OCI-LY3 (cell line): ENCODE measurements at regions not wholly inside any gene's neighbourhood (a gene's known extent, or its start where the extent isn't known, plus 50 kb on each side); places are given as distances from the start of the nearest gene placed in this dataset.
"Not testable (repeated sequence)": the region's sequence is repeated elsewhere in the genome, so short reads cannot be mapped to it uniquely, and the experiment has no call there.

Experiments
- H2AFZ ChIP-seq: fragments of 200-600, 300-600 bp; shearing (Covaris generic); 2 replicates; pipeline ENCODE4 v1.6.0; 2014; ENCODE audit warnings: antibody characterized with exemption, low read depth, low read length
- H3K27ac ChIP-seq: fragments of 200-600, 300-600 bp; sonication (generic); 2 replicates; pipeline ENCODE4 v1.5.1; 2014; ENCODE audit warnings: mild to moderate bottlenecking, low read length, moderate library complexity, mixed read lengths
- H3K27me3 ChIP-seq: fragments of 200-600, 300-600 bp; sonication (generic); 2 replicates; pipeline ENCODE4 v1.6.1; 2014; ENCODE audit warnings: low read depth, low read length, mixed read lengths
- H3K36me3 ChIP-seq: fragments of 200-600, 300-600 bp; sonication (generic); replicated peaks from 2 replicates; pipeline ENCODE3; 2014; ENCODE audit warnings: low read depth, low read length, mixed read lengths
- H3K4me1 ChIP-seq: fragments of 300-600, 200-600 bp; sonication (generic); 2 replicates; pipeline ENCODE4 v1.6.1; 2014; ENCODE audit warnings: low read length, mixed read lengths
- H3K4me2 ChIP-seq: fragments of 200-600, 300-600 bp; sonication (generic); 2 replicates; pipeline ENCODE4 v1.6.1; 2014; ENCODE audit warnings: low read length, mixed read lengths
- H3K4me3 ChIP-seq: fragments of 300-600, 200-600 bp; sonication (generic); 2 replicates; pipeline ENCODE4 v1.5.1; 2014; ENCODE audit warnings: antibody characterized with exemption, mild to moderate bottlenecking, low read length, moderate library complexity
- H3K79me2 ChIP-seq: fragments of 300-600, 200-600 bp; shearing (Covaris generic); 2 replicates; pipeline ENCODE4 v1.6.1; 2014; ENCODE audit warnings: mild to moderate bottlenecking, low read length, mixed read lengths
- H3K9ac ChIP-seq: fragments of 300-600, 200-600 bp; shearing (Covaris generic); 2 replicates; pipeline ENCODE4 v1.6.0; 2014; ENCODE audit warnings: mild to moderate bottlenecking, low read length, moderate library complexity
- H3K9me3 ChIP-seq: fragments of 200-600, 300-600 bp; shearing (Covaris generic); 2 replicates; pipeline ENCODE4 v1.6.1; 2014; ENCODE audit warnings: low read length, mixed read lengths; ENCODE audit not compliant: insufficient read depth
- H4K20me1 ChIP-seq: fragments of 200-600, 300-600 bp; sonication (generic); 2 replicates; pipeline ENCODE4 v1.6.1; 2016; ENCODE audit warnings: low read length, mixed read lengths; ENCODE audit not compliant: insufficient read depth
- EZH2phosphoT487 ChIP-seq: fragments of 200-600 bp; shearing (Covaris generic); IDR thresholded peaks from 2 replicates; pipeline ENCODE4 v1.6.1; 2018; ENCODE audit warnings: antibody characterized with exemption, mixed run types, low read depth
- TF ChIP-seq, protein P1 (sequence below): fragments of 200-600, 300-600 bp; sonication (generic); IDR thresholded peaks from 2 replicates; pipeline ENCODE4 v1.5.1; 2014; ENCODE audit warnings: antibody characterized with exemption, low read length, low read depth

DNA sequence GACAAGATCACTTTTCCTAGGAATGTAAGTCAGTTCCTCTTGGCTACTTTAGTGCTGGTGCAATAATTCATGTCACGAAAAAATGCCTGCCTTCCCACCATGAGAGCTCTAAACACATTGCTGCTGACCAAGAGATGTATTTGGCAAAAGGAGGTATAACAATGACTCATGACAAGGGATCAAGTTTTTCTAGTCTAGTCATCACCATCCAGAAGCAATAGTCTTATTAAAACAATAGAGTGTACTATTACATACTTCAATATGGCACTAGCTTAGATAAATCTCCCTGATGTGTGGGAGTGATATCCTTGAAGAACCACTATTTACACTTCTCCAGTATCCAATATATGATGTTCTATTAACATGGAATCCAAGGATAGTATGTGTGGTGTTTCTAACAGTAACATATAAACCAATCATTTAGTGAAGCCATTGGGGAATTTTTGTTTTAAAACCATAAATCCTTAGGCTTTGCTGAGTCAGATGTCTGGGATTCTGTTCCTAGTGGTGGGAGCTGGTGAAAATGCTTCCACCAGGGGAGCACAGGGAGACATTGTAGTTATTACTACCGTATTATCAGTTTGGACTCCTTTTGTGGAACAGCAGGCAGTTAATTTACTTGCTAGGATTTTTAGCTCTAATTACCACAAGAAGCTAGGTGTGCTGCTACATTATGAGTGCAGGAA lies 1387.5 kb downstream of the LRFN5 start:
- no peaks in the 10 kb centered on the region for H3K4me1 ChIP-seq
- H4K20me1 ChIP-seq, result no peaks in the 10 kb centered on the region
- H3K9ac ChIP-seq, result no peak overlapping the region
- H2AFZ ChIP-seq, result no peak overlapping the region
- H3K36me3 ChIP-seq, result peaks cover 2% of the 10 kb centered on the region
- H3K4me2 ChIP-seq, result no peak overlapping the region
- H3K79me2 ChIP-seq, result no peaks in the 10 kb centered on the region
- H3K27me3 ChIP-seq, result no peaks in the 10 kb centered on the region
- H3K4me3 ChIP-seq, result no peak overlapping the region
- H3K27ac ChIP-seq, result no peak overlapping the region
- TF ChIP-seq EZH2phosphoT487, result no peak
- TF ChIP-seq, protein P1, sequence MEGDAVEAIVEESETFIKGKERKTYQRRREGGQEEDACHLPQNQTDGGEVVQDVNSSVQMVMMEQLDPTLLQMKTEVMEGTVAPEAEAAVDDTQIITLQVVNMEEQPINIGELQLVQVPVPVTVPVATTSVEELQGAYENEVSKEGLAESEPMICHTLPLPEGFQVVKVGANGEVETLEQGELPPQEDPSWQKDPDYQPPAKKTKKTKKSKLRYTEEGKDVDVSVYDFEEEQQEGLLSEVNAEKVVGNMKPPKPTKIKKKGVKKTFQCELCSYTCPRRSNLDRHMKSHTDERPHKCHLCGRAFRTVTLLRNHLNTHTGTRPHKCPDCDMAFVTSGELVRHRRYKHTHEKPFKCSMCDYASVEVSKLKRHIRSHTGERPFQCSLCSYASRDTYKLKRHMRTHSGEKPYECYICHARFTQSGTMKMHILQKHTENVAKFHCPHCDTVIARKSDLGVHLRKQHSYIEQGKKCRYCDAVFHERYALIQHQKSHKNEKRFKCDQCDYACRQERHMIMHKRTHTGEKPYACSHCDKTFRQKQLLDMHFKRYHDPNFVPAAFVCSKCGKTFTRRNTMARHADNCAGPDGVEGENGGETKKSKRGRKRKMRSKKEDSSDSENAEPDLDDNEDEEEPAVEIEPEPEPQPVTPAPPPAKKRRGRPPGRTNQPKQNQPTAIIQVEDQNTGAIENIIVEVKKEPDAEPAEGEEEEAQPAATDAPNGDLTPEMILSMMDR, result no peak
- H3K9me3 ChIP-seq, result no peaks in the 10 kb centered on the region

DNA sequence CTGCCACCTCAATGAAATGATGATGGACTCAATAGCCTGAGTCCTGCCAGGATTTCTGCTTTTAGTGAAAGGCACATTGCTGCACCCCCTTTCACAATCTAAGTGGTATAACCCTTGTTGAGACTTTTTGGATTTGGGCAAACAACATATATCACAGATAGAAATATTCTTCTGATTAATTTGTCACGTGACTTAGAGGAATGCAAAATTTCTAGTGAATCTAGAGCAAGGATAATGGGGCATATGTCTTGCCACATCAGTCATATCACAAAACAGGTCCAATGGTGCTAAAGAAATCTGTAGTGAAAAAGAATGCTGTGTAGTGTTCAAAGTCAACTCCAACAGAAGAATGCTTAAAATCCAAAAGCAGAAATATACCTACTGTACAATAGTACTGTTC lies 1386.3 kb downstream of the LRFN5 start:
- Histone ChIP-seq H3K27ac (no peak overlapping the region), H4K20me1 (no peaks in the 10 kb centered on the region), H3K27me3 (no peaks in the 10 kb centered on the region), H3K79me2 (no peaks in the 10 kb centered on the region), H3K4me2 (no peak overlapping the region), H3K4me3 (no peak overlapping the region), H3K36me3 (peaks cover 3% of the 10 kb centered on the region), H3K9ac (no peak overlapping the region), H2AFZ (no peak overlapping the region), H3K9me3 (no peaks in the 10 kb centered on the region), H3K4me1 (no peaks in the 10 kb centered on the region)
- TF ChIP-seq, protein P1, result no peak
- TF ChIP-seq EZH2phosphoT487, result no peak

DNA sequence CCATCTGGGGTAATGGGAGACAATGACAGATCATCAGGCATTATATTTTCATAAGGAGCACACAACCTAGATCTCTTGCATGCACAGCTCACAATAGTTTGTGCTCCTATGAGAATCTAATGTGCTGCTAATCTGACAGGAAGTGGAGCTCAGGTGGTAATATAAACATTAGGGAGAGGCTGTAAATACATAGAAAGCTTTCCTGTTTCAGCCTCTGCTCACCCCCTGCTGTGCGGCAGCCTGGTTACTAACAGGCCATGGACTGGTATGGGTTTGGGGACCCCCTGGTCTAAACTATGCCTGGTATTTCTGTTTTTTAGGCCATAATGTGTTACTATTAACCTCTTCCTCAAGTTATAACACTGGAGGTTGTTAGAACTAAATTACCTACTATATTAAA lies 1373.7 kb downstream of the LRFN5 start:
- no peak overlapping the region for H3K9ac ChIP-seq
- H3K4me2 ChIP-seq, result no peak overlapping the region
- no peaks in the 10 kb centered on the region for H3K27me3 ChIP-seq
- H3K27ac ChIP-seq, result no peak overlapping the region
- no peaks in the 10 kb centered on the region for H3K36me3 ChIP-seq
- H3K9me3 ChIP-seq, result no peaks in the 10 kb centered on the region
- TF ChIP-seq, protein P1, result no peak
- no peak for TF ChIP-seq EZH2phosphoT487
- no peaks in the 10 kb centered on the region for H4K20me1 ChIP-seq
- no peak overlapping the region for H2AFZ ChIP-seq
- no peaks in the 10 kb centered on the region for H3K4me1 ChIP-seq
- H3K4me3 ChIP-seq, result no peak overlapping the region
- H3K79me2 ChIP-seq, result no peaks in the 10 kb centered on the region

DNA sequence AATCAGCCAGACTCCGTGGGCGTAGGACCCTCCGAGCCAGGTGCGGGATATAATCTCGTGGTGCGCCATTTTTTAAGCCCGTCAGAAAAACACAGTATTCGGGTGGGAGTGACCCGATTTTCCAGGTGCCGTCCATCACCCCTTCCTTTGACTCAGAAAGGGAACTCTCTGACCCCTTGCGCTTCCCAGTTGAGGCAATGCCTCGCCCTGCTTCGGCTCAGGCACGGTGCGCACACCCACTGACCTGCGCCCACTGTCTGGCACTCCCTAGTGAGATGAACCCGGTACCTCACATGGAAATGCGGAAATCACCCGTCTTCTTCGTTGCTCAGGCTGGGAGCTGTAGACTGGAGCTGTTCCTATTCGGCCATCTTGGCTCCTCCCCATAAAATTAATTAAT lies 1366.5 kb downstream of the LRFN5 start:
- H3K4me1 ChIP-seq, H3K9ac ChIP-seq, H3K27me3 ChIP-seq, H3K4me3 ChIP-seq, H3K36me3 ChIP-seq, H3K9me3 ChIP-seq, H4K20me1 ChIP-seq, H3K4me2 ChIP-seq, H3K79me2 ChIP-seq, H2AFZ ChIP-seq, H3K27ac ChIP-seq: not testable (repeated sequence)

DNA sequence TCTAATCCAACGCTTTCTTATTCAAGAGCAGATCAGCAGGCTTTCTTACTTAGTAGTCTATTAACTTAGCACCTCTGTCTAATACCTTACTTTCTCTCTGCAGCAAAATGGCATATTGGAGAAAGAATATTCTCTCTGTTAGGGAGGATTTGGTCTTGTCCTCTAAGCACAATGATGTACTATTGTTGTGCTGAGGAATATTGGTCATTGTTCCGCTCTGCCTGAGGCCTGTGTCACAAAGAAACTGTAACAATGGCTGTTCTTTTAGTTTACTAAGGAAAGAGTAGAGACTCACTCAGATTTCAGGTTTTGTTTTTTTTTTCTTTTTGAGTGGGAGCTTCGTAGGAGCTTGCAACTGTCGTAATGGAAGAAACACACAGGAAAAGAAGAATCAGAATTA lies 1358.8 kb downstream of the LRFN5 start:
- Histone ChIP-seq H3K4me1 (no peaks in the 10 kb centered on the region), H3K4me3 (no peak overlapping the region), H3K27me3 (no peaks in the 10 kb centered on the region), H3K27ac (no peak overlapping the region), H3K79me2 (no peaks in the 10 kb centered on the region), H3K9me3 (no peaks in the 10 kb centered on the region), H3K4me2 (no peak overlapping the region), H2AFZ (0 out of 2 replicates have a peak overlapping the region, but pooled peaks have one; percentile 33), H4K20me1 (no peaks in the 10 kb centered on the region), H3K9ac (no peak overlapping the region), H3K36me3 (no peaks in the 10 kb centered on the region)
- TF ChIP-seq, protein P1, result no peak
- TF ChIP-seq EZH2phosphoT487, result no peak
